Liver (tissue), 7 donors: ENCODE measurements at regions not wholly inside any gene's neighbourhood (a gene's known extent, or its start where the extent isn't known, plus 50 kb on each side); places are given as distances from the start of the nearest gene placed in this dataset.

Experiments used
- DNase-seq: peaks from one replicate; pipeline ENCODE4 v3.0.0-alpha.2; 2017; ENCODE audit warnings: low spot score
- H3K27ac ChIP-seq, 2 donors: one replicate each; pipeline ENCODE4 v1.7.0; 2013; ENCODE audit warnings: inconsistent platforms in 2 of 2, low read length in 2 of 2, control low read depth in 1 of 2, low read depth in 1 of 2, mild to moderate bottlenecking in 1 of 2
- H3K27me3 ChIP-seq, 4 donors: one replicate each; pipeline versions ENCODE4 v1.6.1 to v1.7.0; 2013; ENCODE audit warnings: low read length in 3 of 4, inconsistent platforms in 1 of 4, mild to moderate bottlenecking in 1 of 4, moderate library complexity in 1 of 4; ENCODE audit not compliant: control insufficient read depth in 4 of 4, insufficient read depth in 4 of 4
- H3K36me3 ChIP-seq, 4 donors: one replicate each; pipeline versions ENCODE4 v1.6.1 to v1.7.0; 2013; ENCODE audit warnings: low read length in 3 of 4, mild to moderate bottlenecking in 3 of 4, low read depth in 1 of 4, moderate library complexity in 1 of 4; ENCODE audit not compliant: control insufficient read depth in 4 of 4, insufficient read depth in 3 of 4
- H3K4me1 ChIP-seq, 4 donors: one replicate each; pipeline versions ENCODE4 v1.6.1 to v1.7.0; 2013; ENCODE audit warnings: low read length in 3 of 4, mild to moderate bottlenecking in 3 of 4, moderate library complexity in 1 of 4; ENCODE audit not compliant: control insufficient read depth in 4 of 4, insufficient read depth in 4 of 4
- H3K4me3 ChIP-seq, 3 donors: one replicate each; pipeline versions ENCODE4 v1.6.1 to v1.7.0; 2013; ENCODE audit warnings: low read length in 3 of 3, control low read depth in 1 of 3, low read depth in 1 of 3, mild to moderate bottlenecking in 1 of 3
- H3K9ac ChIP-seq, 2 donors: one replicate each; pipeline ENCODE4 v1.7.0; 2013; ENCODE audit warnings: low read length in 2 of 2, mild to moderate bottlenecking in 2 of 2, moderate library complexity in 2 of 2, control low read depth in 1 of 2, low read depth in 1 of 2
- H3K9me3 ChIP-seq, 4 donors: one replicate each; pipeline versions ENCODE4 v1.6.1 to v1.7.0; 2013; ENCODE audit warnings: low read length in 3 of 4; ENCODE audit not compliant: control insufficient read depth in 4 of 4
- ATF3 ChIP-seq: IDR thresholded peaks from 2 replicates; pipeline ENCODE4 v1.6.1; 2016; ENCODE audit warnings: antibody characterized with exemption
- EGR1 ChIP-seq, 2 donors: IDR thresholded peaks; 2 replicates each; pipeline ENCODE4 v1.6.1; 2016 to 2018; ENCODE audit warnings: antibody characterized with exemption in 2 of 2, low read depth in 2 of 2
- FOXA1 ChIP-seq: IDR thresholded peaks from 2 replicates; pipeline ENCODE4 v1.6.1; 2016; ENCODE audit warnings: antibody characterized with exemption
- FOXA2 ChIP-seq: IDR thresholded peaks from 2 replicates; pipeline ENCODE4 v1.6.1; 2016; ENCODE audit warnings: antibody characterized with exemption
- GABPA ChIP-seq, 2 donors: IDR thresholded peaks in 1 of 2; conservative IDR thresholded peaks in 1 of 2; 2 replicates each; pipeline ENCODE4 v1.6.1; 2016; ENCODE audit warnings: antibody characterized with exemption in 2 of 2, mild to moderate bottlenecking in 1 of 2, moderate library complexity in 1 of 2
- HNF4A ChIP-seq, 2 donors: conservative IDR thresholded peaks; 2 replicates each; pipeline ENCODE4 v1.6.1; 2016; ENCODE audit warnings: antibody characterized with exemption in 2 of 2, mild to moderate bottlenecking in 2 of 2
- HNF4G ChIP-seq: IDR thresholded peaks from 2 replicates; pipeline ENCODE4 v1.6.1; 2016; ENCODE audit warnings: antibody characterized with exemption
- JUND ChIP-seq, 2 donors: IDR thresholded peaks; 2 replicates each; pipeline ENCODE4 v1.6.1; 2016; ENCODE audit warnings: antibody characterized with exemption in 2 of 2
- NR2F2 ChIP-seq: IDR thresholded peaks from 2 replicates; pipeline ENCODE4 v1.6.1; 2016; ENCODE audit warnings: antibody characterized with exemption
- RAD21 ChIP-seq, 2 donors: IDR thresholded peaks; 2 replicates each; pipeline ENCODE4 v1.6.1; 2016; ENCODE audit warnings: antibody characterized with exemption in 2 of 2, mild to moderate bottlenecking in 2 of 2
- RXRA ChIP-seq, 2 donors: IDR thresholded peaks; 2 replicates each; pipeline ENCODE4 v1.6.1; 2017 to 2018; ENCODE audit warnings: antibody characterized with exemption in 2 of 2, mild to moderate bottlenecking in 1 of 2
- SP1 ChIP-seq: IDR thresholded peaks from 2 replicates; pipeline ENCODE4 v1.6.1; 2018; ENCODE audit warnings: antibody characterized with exemption, mild to moderate bottlenecking
- TAF1 ChIP-seq: conservative IDR thresholded peaks from 2 replicates; pipeline ENCODE4 v1.6.1; 2016; ENCODE audit warnings: antibody characterized with exemption, mild to moderate bottlenecking
- YY1 ChIP-seq: IDR thresholded peaks from 2 replicates; pipeline ENCODE4 v1.6.1; 2016; ENCODE audit warnings: antibody characterized with exemption, mild to moderate bottlenecking
- ZBTB33 ChIP-seq: IDR thresholded peaks from 2 replicates; pipeline ENCODE4 v1.6.1; 2016; ENCODE audit warnings: antibody characterized with exemption
- WGBS: extraction: QIAGEN DNeasy Blood & Tissue Kit; methylation state at CpG from one replicate; pipeline ENCODE4 v1.1.7; 2013; 5-methylcytosine and 5-hydroxymethylcytosine counted together
- TF ChIP-seq, protein P1 (sequence below): IDR thresholded peaks from 2 replicates; pipeline ENCODE4 v1.6.1; 2016; ENCODE audit warnings: antibody characterized with exemption
- TF ChIP-seq, protein P2 (sequence below): IDR thresholded peaks from 2 replicates; pipeline ENCODE4 v1.6.1; 2016; ENCODE audit warnings: antibody characterized with exemption, mild to moderate bottlenecking
- donor health status: healthy.
- donor health status: healthy.
- donor health status: healthy.
- donor health status: healthy.

DNA sequence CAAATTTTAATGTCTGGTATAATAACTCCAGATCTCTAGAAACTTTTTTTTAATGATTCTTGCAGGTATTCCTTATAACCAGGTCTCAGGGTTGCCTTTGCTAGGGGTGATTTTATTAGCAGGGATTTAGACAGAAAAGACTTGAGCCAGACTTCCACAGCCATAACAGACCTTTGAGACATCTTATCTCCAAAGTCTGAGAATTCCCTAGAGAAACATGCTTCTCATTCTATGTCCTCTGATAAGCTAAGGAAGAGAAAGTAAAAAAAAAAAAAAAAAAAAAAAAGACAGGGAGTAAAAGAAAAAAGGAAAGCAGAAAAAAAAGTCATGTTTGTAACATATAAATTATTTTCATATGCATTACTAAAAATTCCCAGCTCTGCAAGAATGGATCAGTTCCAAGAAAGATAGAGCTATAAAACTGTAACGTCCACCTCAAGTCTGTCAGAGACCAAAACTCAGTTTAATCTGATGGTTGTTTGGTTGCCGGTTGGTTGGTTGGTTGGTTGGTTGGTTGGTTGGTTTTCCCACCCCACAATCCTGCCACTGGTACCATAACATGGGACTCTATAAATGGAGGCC lies 153.8 kb downstream of the COL6A3 start:
- Histone ChIP-seq H3K27ac (no peak overlapping the region), H3K4me1 (no peaks in the 10 kb centered on the region), H3K36me3 (no peaks in the 10 kb centered on the region), H3K9me3 (no peaks in the 10 kb centered on the region), H3K27me3 (no peaks in the 10 kb centered on the region), H3K4me3 (no peak overlapping the region), H3K9ac (no peak overlapping the region)
- no peak for DNase-seq
- TF ChIP-seq, protein P1, sequence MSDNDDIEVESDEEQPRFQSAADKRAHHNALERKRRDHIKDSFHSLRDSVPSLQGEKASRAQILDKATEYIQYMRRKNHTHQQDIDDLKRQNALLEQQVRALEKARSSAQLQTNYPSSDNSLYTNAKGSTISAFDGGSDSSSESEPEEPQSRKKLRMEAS = no peak
- TF ChIP-seq JUND (IDR thresholded peaks at IDR 0.05) (no peak), GABPA (IDR thresholded peaks at IDR 0.05 in 1 of 2, conservative IDR thresholded peaks at IDR 0.05 in 1 of 2) (no peak), EGR1 (IDR thresholded peaks at IDR 0.05; ENCODE audit: low read depth in 2 of 2) (no peak), RAD21 (IDR thresholded peaks at IDR 0.05) (no peak), TAF1 (no peak), FOXA1 (no peak), ZBTB33 (no peak), HNF4A (conservative IDR thresholded peaks at IDR 0.05) (no peak), HNF4G (no peak), NR2F2 (no peak), SP1 (no peak), RXRA (IDR thresholded peaks at IDR 0.05) (no peak), FOXA2 (no peak), YY1 (no peak), ATF3 (no peak)
- TF ChIP-seq, protein P2, sequence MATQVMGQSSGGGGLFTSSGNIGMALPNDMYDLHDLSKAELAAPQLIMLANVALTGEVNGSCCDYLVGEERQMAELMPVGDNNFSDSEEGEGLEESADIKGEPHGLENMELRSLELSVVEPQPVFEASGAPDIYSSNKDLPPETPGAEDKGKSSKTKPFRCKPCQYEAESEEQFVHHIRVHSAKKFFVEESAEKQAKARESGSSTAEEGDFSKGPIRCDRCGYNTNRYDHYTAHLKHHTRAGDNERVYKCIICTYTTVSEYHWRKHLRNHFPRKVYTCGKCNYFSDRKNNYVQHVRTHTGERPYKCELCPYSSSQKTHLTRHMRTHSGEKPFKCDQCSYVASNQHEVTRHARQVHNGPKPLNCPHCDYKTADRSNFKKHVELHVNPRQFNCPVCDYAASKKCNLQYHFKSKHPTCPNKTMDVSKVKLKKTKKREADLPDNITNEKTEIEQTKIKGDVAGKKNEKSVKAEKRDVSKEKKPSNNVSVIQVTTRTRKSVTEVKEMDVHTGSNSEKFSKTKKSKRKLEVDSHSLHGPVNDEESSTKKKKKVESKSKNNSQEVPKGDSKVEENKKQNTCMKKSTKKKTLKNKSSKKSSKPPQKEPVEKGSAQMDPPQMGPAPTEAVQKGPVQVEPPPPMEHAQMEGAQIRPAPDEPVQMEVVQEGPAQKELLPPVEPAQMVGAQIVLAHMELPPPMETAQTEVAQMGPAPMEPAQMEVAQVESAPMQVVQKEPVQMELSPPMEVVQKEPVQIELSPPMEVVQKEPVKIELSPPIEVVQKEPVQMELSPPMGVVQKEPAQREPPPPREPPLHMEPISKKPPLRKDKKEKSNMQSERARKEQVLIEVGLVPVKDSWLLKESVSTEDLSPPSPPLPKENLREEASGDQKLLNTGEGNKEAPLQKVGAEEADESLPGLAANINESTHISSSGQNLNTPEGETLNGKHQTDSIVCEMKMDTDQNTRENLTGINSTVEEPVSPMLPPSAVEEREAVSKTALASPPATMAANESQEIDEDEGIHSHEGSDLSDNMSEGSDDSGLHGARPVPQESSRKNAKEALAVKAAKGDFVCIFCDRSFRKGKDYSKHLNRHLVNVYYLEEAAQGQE = no peak
- 52% methylated on average over 2 of the region's 2 CpGs for WGBS

DNA sequence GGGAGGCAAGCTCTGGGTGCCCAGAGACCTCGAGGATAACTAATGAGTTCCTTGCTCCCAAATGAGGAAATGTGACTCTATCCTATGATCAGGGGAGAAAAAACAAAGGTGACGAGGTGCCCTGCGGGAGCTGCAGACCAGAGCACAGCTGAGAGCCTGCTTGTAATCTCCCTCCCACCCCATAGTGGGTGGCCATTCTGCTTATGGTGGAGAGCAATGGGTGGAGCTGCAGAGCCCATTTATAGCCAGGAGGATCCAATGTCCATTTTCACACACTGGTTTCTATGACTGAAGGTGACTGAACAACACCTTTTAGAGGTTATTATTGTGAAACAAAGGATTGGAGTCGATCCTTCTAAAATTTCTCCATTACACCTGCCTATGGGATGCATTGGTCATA lies 153.3 kb downstream of the COL6A3 start:
- WGBS = 85% methylated on average over 4 of the region's 4 CpGs
- H3K27ac ChIP-seq = no peak overlapping the region
- H3K4me3 ChIP-seq = no peak overlapping the region
- no peaks in the 10 kb centered on the region for H3K27me3 ChIP-seq
- TF ChIP-seq FOXA1 (no peak), GABPA (IDR thresholded peaks at IDR 0.05 in 1 of 2, conservative IDR thresholded peaks at IDR 0.05 in 1 of 2) (no peak), RXRA (IDR thresholded peaks at IDR 0.05) (no peak), YY1 (no peak), ZBTB33 (no peak), EGR1 (IDR thresholded peaks at IDR 0.05; ENCODE audit: low read depth in 2 of 2) (no peak), RAD21 (IDR thresholded peaks at IDR 0.05) (no peak), HNF4A (conservative IDR thresholded peaks at IDR 0.05) (no peak), HNF4G (no peak), SP1 (no peak), JUND (IDR thresholded peaks at IDR 0.05) (no peak), NR2F2 (no peak)
- TF ChIP-seq, protein P2 = no peak
- no peak for DNase-seq
- H3K9ac ChIP-seq = no peak overlapping the region
- no peaks in the 10 kb centered on the region for H3K4me1 ChIP-seq
- H3K36me3 ChIP-seq = no peaks in the 10 kb centered on the region
- H3K9me3 ChIP-seq = no peaks in the 10 kb centered on the region
